Subcutaneous abdominal adipose tissue (tissue), 5 donors: ENCODE measurements at regions not wholly inside any gene's neighbourhood (a gene's known extent, or its start where the extent isn't known, plus 50 kb on each side); places are given as distances from the start of the nearest gene placed in this dataset.
"Not testable (repeated sequence)": the region's sequence is repeated elsewhere in the genome, so short reads cannot be mapped to it uniquely, and the experiment has no call there.

Experiments used
- H3K27ac ChIP-seq: one replicate; pipeline ENCODE4 v1.7.0; 2013; ENCODE audit warnings: low read depth, mild to moderate bottlenecking, inconsistent platforms, low read length, moderate library complexity
- H3K27me3 ChIP-seq, 5 donors: one replicate each; pipeline ENCODE4 v1.7.0; 2013; ENCODE audit warnings: low read length in 5 of 5, inconsistent platforms in 1 of 5; ENCODE audit not compliant: control insufficient read depth in 5 of 5, insufficient read depth in 4 of 5
- H3K36me3 ChIP-seq, 5 donors: one replicate each; pipeline ENCODE4 v1.7.0; 2013; ENCODE audit warnings: low read length in 5 of 5; ENCODE audit not compliant: control insufficient read depth in 5 of 5, insufficient read depth in 5 of 5
- H3K4me1 ChIP-seq, 5 donors: one replicate each; pipeline ENCODE4 v1.7.0; 2013; ENCODE audit warnings: low read length in 5 of 5, mild to moderate bottlenecking in 3 of 5, moderate library complexity in 1 of 5; ENCODE audit not compliant: control insufficient read depth in 5 of 5, insufficient read depth in 5 of 5
- H3K4me3 ChIP-seq, 5 donors: one replicate each; pipeline ENCODE4 v1.7.0; 2013; ENCODE audit warnings: low read length in 5 of 5, low read depth in 1 of 5
- H3K9ac ChIP-seq, 5 donors: one replicate each; pipeline ENCODE4 v1.7.0; 2013; ENCODE audit warnings: low read length in 5 of 5, mild to moderate bottlenecking in 4 of 5, moderate library complexity in 3 of 5
- H3K9me3 ChIP-seq, 5 donors: one replicate each; pipeline ENCODE4 v1.7.0; 2013; ENCODE audit warnings: low read length in 5 of 5; ENCODE audit not compliant: control insufficient read depth in 5 of 5
- donor health status: healthy.
- donor health status: healthy.
- donor health status: healthy.
- donor health status: healthy.
- donor health status: healthy.

DNA sequence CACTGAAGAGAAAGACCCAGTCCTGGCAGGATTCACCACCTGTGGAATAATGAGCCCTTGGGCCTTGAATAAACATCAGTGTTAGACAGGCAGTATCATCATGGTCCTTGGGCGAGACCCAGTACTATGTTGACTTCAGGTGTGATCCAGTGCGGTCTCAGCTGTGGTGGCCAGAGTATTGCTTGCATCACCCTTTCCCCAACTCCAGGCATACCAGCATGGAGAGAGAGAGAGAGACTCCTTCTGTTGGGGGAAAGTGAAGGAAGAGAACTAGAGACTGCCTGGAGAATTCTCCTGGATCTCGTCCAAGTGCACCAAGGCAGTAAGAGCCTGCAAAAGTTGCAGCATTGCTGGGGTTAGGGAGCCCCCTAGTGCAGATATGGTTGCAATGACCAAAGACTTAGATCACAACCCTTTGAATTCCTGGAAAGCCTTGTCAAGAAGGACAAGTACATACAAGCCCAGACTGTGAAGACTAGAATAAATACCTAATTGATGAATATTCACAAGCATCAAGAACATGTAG is 61.1 kb upstream of the VAMP7 start:
- Histone ChIP-seq H3K27ac (no peak overlapping the region), H3K36me3 (no peaks in the 10 kb centered on the region), H3K4me1 (no peaks in the 10 kb centered on the region), H3K9ac (no peak overlapping the region), H3K9me3 (peaks cover 0 to 3% (median 0%) of the 10 kb centered on the region in 5 donors), H3K27me3 (peaks cover 0 to 2% (median 0%) of the 10 kb centered on the region in 5 donors), H3K4me3 (no peak overlapping the region)

DNA sequence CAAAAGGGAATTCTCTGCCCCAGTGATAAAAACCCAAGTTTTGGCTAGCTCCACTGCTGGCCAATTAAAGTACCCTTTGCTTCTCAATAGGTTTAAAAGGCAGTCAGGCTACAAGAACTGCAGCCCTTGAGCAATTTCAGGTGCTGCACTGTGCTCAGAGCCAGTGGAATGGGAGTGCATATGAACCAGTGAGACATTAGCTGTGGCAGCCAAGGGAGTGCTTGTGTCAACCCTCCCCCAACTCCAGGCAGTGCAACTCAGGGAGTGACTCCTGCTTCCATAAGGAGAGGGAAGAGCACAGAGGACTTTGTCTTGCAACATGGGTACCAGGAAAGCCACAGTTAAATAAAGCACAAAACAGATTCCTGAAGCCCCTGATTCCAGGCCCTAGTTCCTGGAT is 61.6 kb upstream of the VAMP7 start:
- H3K36me3 ChIP-seq = no peaks in the 10 kb centered on the region
- no peak overlapping the region for H3K27ac ChIP-seq
- H3K4me1 ChIP-seq = no peaks in the 10 kb centered on the region
- H3K27me3 ChIP-seq = peaks cover 0 to 2% (median 0%) of the 10 kb centered on the region in 5 donors
- H3K9me3 ChIP-seq = peaks cover 0 to 3% (median 0%) of the 10 kb centered on the region in 5 donors
- H3K9ac ChIP-seq = no peak overlapping the region
- H3K4me3 ChIP-seq = no peak overlapping the region

DNA sequence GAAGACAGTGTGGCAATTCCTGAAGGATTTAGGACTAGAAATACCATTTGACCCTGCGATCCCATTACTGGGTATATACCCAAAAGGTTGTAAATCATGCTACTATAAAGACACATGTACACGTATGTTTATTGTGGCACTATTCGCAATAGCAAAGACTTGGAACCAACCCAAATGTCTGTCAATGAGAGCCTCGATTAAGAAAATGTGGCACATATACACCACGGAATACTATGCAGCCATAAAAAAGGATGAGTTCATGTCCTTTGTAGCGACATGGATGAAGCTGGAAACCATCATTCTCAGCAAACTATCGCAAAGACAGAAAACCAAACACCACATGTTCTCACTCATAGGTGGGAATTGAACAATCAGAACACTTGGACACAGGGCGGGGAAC is 66.8 kb upstream of the VAMP7 start:
- not testable (repeated sequence) for H3K27ac ChIP-seq, H3K4me3 ChIP-seq, H3K36me3 ChIP-seq, H3K27me3 ChIP-seq, H3K9me3 ChIP-seq, H3K4me1 ChIP-seq, H3K9ac ChIP-seq

DNA sequence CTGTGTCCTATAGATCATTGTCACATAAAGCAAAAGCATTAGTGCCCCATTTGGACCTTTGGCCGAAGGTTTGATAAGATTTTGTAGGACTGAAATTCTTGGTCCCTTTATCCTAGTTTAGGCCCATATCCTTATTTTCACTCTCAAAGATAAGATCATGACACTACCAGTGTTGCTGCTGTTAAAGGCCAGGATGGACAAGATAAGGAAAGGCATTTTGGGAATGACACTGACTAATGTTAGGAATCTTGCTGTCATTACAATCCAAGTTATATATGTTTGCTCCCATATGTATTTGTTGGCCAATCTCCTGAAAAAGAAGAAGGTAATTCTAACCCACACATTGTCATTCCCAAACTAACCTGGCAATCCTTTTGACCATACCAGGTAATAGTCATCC is 101.3 kb upstream of the VAMP7 start:
- Histone ChIP-seq H3K27me3 (peaks cover 0 to 3% (median 0%) of the 10 kb centered on the region in 5 donors), H3K9ac (no peak overlapping the region), H3K27ac (no peak overlapping the region), H3K9me3 (no peaks in the 10 kb centered on the region), H3K4me3 (no peak overlapping the region), H3K36me3 (no peaks in the 10 kb centered on the region), H3K4me1 (no peaks in the 10 kb centered on the region)

DNA sequence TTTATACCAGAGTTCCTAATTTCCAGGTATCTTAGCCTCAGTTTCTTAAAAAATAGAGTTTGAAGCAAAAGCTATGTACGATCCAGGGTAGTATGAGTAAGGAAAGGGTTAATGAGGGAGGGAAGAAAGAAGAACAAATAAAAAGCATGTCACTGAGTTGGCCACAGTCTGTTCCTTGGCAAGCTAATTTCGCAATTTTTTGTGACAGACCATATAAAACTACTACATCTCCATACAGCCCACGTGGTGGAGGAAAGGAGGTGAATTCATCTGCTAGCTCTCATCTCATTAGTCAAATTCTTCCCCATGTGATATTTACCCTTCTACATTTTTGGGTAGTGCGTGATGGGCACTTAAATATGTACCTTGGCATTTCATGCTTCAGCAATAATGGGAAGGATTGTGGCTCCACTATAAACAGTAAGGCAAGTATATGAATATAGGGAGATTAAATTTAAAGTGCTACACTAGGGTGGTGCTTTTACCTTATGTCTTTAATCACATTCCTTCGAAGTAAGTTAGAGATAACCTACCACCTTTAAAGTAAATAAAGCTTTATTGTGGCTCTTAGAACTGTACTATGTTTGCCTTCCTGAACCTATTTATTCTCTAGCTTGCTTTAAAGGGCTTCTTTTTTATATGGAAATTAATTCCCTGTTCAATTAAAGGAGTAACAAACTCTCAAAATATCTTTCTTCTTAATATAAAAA is 102.1 kb upstream of the VAMP7 start:
- Histone ChIP-seq H3K27ac (no peak overlapping the region), H3K27me3 (peaks cover 0 to 3% (median 0%) of the 10 kb centered on the region in 5 donors), H3K4me3 (no peak overlapping the region), H3K36me3 (peaks cover 0 to 7% (median 2%) of the 10 kb centered on the region in 5 donors), H3K9me3 (no peaks in the 10 kb centered on the region), H3K4me1 (no peaks in the 10 kb centered on the region), H3K9ac (no peak overlapping the region)

DNA sequence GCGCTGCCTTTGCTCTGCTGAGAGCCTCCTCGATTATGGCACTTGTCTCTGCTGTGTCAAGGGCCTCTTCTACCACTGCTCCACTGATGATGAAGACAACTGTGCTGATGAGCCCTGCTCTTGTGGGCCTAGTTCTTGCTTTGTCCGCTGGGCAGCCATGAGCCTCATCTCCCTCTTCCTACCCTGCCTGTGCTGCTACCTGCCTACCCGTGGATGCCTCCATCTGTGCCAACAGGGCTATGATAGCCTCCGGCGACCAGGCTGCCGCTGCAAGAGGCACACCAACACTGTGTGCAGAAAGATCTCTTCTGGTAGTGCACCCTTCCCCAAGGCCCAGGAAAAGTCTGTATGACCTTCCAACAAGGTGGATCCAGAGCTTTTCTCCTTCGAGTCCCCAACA is 106.8 kb upstream of the VAMP7 start:
- Histone ChIP-seq H3K9me3 (no peaks in the 10 kb centered on the region), H3K27me3 (peaks cover 0 to 5% (median 0%) of the 10 kb centered on the region in 5 donors), H3K9ac (no peak overlapping the region), H3K27ac (no peak overlapping the region), H3K4me1 (no peaks in the 10 kb centered on the region), H3K4me3 (no peak overlapping the region), H3K36me3 (peaks cover 0 to 9% (median 4%) of the 10 kb centered on the region in 5 donors)

DNA sequence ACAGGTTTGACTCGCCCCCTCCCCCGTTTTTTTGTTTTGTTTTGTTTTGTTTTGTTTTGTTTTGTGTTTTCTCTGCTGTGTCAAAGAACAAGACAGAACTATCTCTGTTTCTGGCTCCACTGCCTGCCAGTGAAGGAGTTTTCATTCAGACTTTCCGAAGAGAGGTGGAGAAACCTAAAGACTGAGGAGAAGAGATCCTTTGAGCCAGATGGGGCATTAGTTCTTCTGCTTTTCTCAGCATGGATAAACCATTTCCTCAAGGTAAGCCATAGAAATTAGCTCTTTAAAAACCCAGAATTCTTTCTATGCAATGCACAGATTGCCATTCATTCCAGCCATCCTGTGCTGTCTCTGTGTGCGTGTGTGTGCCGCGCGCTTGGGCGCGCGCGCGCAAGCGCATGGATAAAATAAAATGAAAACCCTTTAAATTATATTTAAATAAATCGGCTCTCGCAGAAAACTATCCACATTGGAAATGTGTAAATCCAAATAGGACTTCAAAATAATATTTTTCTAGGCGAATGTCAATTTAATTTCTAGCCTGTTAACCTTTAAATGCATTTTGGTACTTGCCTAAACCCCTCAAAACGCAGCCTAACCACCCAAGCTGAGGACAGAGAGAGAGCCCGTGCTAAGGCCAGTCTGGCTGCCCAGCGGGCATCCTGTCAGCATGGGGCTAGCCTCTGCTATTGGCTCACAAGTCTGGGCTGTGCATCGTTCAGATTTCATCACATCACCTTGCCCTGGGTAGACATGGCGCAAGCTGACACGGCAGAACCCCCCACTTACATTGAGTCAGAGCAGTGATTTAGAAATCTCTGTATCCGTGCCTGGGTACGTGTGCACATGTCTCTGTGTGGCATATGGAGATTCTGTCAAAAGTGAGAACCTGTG is 113.0 kb upstream of the VAMP7 start:
- H3K27me3 ChIP-seq = no peaks in the 10 kb centered on the region
- H3K27ac ChIP-seq = no peak overlapping the region
- H3K9ac ChIP-seq = peak overlapping the region in 1 of 5 donors; percentile 22
- H3K4me1 ChIP-seq = peaks cover 3 to 6% (median 4%) of the 10 kb centered on the region in 5 donors
- H3K36me3 ChIP-seq = no peaks in the 10 kb centered on the region
- peak overlapping the region; percentile 30 to 80 (median 65) for H3K4me3 ChIP-seq
- H3K9me3 ChIP-seq = no peaks in the 10 kb centered on the region

DNA sequence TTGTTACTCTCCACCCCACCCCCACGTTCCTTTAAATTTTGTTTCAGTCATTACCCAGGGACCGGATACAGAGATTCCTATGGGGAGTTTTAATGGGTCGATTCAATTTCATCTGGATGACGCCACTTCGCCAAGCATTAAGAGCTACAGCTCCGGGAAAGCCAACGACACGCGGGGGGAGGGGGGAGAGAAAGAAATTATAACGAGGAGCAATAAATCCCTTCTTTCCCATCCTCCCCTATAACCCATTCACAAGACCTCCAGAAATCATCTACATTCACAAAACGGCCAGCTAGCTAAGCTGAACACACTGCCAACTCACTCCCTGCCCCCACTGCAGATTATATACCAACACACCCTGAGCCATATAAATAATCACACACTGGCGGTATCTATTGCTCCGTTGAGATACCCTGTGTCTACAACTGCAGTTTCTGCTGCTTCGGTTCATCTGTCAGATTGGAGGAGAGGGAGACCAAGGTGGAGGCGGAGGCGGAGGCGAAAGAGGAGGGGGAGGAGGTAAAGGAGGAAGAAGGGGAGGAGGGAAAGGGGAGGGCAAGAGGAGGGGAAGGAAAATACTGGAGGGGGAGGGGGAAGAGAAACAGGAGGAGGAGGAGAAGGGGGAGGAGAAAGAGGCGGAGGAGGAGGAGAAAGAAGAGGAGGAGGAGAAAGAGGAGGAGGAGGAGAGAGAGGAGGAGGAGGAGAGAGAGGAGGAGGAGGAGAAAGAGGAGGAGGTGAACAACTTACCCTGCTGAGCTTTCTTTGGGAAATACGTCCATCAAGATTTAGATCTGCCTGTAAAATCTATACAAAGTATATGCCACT is 113.9 kb upstream of the VAMP7 start:
- Histone ChIP-seq H3K9me3 (peaks cover 0 to 2% (median 0%) of the 10 kb centered on the region in 5 donors), H3K9ac (peak overlapping the region in 2 of 5 donors; percentile 42 to 48), H3K4me3 (peak overlapping the region; percentile 60 to 80 (median 65)), H3K27me3 (no peaks in the 10 kb centered on the region), H3K36me3 (no peaks in the 10 kb centered on the region), H3K4me1 (peaks cover 3 to 6% (median 4%) of the 10 kb centered on the region in 5 donors), H3K27ac (peak overlapping the region; percentile 25)

DNA sequence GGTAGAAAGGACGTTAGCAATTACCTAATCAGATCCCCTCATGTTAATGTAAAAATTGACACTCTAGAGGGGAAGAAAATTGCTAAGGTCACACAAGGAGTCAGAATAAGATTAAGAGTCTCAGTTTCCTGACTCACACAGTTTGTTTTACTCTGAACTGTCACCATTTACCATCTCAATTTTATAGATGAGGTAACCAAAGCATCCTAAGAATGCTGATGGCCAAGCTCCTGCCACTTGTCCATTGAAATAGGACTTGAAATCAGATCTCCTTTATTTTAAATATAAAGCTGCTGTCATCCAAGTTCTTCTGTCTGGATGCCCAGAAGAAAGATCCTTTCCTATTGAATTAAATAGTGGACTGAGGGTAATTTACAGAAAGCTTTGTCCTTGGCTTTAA is 114.8 kb upstream of the VAMP7 start:
- Histone ChIP-seq H3K4me3 (no peak overlapping the region), H3K9ac (peak overlapping the region in 1 of 5 donors; percentile 29), H3K27me3 (no peaks in the 10 kb centered on the region), H3K4me1 (peaks cover 3 to 6% (median 4%) of the 10 kb centered on the region in 5 donors), H3K9me3 (peaks cover 0 to 2% (median 0%) of the 10 kb centered on the region in 5 donors), H3K36me3 (no peaks in the 10 kb centered on the region), H3K27ac (no peak overlapping the region)
